ENCODE measurements at regions not wholly inside any gene's neighbourhood (a gene's known extent, or its start where the extent isn't known, plus 50 kb on each side); places are given as distances from the start of the nearest gene placed in this dataset.

DNA sequence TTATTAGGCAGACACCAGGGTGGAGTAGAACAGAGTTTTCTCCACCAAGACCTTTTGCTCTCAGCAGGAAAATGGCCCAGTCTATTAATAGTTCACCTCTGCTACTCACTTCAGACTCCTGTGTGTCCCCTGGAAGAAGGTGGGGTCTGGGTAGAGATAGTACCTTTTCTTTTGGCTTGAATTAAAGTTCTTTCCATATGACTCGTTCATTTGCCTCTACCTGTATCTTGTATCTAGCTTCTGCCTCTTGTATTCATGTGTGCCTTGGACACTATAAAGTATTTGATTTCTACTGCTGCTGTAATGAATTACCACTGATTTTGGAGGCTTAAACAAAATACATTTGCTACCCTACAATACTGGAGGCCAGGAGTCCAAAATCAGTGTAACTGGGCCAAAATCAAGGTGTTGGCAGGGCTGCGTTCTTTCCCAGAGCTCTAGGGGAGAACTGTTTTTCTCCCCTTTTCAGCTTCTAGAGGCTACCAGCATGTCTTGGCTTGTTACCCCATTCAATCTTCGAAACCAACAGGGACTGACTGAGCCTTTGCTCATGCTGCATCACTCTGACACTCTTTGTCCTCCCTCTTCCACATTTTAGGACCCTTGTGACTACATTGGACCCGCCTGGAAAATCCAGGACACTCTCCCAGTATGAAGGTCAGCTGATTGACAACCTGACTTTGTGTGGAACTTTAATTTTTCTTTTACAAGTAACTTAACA lies 155.6 kb upstream of the PRSS58 start:
- H3K27ac ChIP-seq = no peak overlapping the region
- no peaks in the 10 kb centered on the region for H3K4me1 ChIP-seq
- 80 to 89% (median 85%) methylated on average over 4 of the region's 4 CpGs for WGBS, 5 donors
- intact Hi-C loops (cut with DNase I; ENCODE audit: low total_unique reads) = no loop called here
- H3K4me3 ChIP-seq = no peak overlapping the region
- H3K36me3 ChIP-seq = no peaks in the 10 kb centered on the region
- TF ChIP-seq POLR2A (IDR thresholded peaks at IDR 0.05) = no peak
- TF ChIP-seq, protein P1, sequence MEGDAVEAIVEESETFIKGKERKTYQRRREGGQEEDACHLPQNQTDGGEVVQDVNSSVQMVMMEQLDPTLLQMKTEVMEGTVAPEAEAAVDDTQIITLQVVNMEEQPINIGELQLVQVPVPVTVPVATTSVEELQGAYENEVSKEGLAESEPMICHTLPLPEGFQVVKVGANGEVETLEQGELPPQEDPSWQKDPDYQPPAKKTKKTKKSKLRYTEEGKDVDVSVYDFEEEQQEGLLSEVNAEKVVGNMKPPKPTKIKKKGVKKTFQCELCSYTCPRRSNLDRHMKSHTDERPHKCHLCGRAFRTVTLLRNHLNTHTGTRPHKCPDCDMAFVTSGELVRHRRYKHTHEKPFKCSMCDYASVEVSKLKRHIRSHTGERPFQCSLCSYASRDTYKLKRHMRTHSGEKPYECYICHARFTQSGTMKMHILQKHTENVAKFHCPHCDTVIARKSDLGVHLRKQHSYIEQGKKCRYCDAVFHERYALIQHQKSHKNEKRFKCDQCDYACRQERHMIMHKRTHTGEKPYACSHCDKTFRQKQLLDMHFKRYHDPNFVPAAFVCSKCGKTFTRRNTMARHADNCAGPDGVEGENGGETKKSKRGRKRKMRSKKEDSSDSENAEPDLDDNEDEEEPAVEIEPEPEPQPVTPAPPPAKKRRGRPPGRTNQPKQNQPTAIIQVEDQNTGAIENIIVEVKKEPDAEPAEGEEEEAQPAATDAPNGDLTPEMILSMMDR (IDR thresholded peaks at IDR 0.05) = no peak
- no peak for TF ChIP-seq POLR2AphosphoS5 (IDR thresholded peaks at IDR 0.05)
- TF ChIP-seq EP300 (IDR thresholded peaks at IDR 0.05) = no peak
- DNase-seq = no peak
- H3K9me3 ChIP-seq = no peaks in the 10 kb centered on the region
- no peaks in the 10 kb centered on the region for H3K27me3 ChIP-seq

DNA sequence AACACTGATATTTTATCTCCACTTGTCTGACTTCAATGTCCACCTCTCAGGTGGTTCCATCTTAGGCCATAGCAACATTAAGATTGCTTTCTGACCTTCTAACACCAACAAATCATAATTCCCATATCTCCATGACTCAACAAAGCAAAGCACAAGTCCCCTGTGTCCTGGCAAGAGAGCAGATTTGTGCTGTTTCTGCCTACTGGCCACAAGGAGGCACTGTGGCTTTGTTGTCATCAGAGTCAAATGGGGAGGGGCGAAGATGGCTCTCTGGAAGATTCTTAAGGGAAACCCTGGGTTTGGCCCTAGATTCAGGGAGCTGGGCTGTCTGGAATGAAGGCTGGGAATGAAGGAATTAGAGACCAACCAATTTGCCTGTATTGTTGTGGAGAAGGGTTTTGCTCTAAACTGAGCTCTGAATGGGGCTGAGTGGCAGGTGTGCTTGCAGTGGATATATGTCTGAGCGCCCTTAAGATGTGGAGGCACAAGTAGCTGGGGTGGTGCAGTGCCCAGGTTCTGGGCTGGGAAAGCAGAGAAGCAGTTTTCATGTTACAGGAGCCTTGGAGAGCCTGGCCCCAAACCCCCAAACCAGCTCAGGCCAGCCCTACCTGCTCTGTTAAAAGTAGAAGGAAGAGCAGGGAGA lies 154.8 kb upstream of the PRSS58 start:
- intact Hi-C loops (cut with DNase I; ENCODE audit: low total_unique reads) = no loop called here
- Histone ChIP-seq H3K4me3 (no peak overlapping the region), H3K27ac (no peak overlapping the region), H3K9me3 (no peaks in the 10 kb centered on the region), H3K36me3 (no peaks in the 10 kb centered on the region), H3K27me3 (no peaks in the 10 kb centered on the region), H3K4me1 (no peaks in the 10 kb centered on the region)
- no peak for TF ChIP-seq POLR2AphosphoS5 (IDR thresholded peaks at IDR 0.05)
- TF ChIP-seq, protein P1 (IDR thresholded peaks at IDR 0.05) = peak in 1 of 7 experiments; percentile 19
- WGBS, 5 donors = 64 to 90% (median 83%) methylated on average over 2 of the region's 2 CpGs
- DNase-seq = peak in 1 of 2 donors; percentile 51

DNA sequence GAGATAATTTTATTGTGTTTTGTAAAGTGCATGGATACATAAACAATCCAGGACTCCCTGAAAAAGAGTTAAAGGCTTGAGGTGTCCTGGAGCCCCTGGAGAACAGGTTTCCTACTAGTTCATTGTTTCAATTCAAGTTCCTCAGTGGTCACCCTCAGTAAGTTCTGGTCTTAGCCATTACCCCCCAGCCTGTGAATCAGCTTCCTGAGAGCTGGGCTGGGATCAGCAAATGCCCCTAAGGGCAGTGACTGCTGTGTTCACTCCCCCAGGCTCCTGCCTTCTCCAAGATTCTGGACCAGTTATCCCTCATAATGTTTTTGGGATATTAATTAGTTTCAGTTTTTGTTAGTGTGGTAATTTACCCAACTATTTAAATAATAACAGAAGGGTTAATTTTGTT lies 151.6 kb upstream of the PRSS58 start:
- intact Hi-C loops (cut with DNase I; ENCODE audit: low total_unique reads) = no loop called here
- Histone ChIP-seq H3K4me3 (no peak overlapping the region), H3K27ac (no peak overlapping the region), H3K27me3 (no peaks in the 10 kb centered on the region), H3K4me1 (no peaks in the 10 kb centered on the region), H3K36me3 (no peaks in the 10 kb centered on the region), H3K9me3 (no peaks in the 10 kb centered on the region)
- TF ChIP-seq POLR2A (IDR thresholded peaks at IDR 0.05) (no peak), EP300 (IDR thresholded peaks at IDR 0.05) (no peak), POLR2AphosphoS5 (IDR thresholded peaks at IDR 0.05) (no peak)
- TF ChIP-seq, protein P1 (IDR thresholded peaks at IDR 0.05) = no peak
- DNase-seq = no peak

DNA sequence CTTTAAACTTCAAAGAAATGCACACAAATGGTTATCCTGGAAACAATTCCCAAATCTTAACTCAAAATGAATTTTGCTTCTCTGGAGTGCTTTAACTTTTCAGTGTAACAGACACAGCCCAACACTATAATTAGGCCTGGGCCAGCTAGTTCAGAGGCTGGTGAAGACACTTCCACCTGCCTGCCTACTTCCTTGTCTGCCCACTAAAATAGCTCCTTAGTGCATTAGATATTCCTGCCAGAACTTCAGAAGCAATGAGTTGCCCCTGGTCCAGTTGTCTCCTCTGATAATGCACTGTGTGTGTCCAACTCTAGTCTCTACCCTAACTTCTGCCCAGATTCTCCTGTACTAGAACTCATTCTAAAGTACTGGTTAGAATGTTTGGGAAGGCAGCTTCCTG lies 150.9 kb upstream of the PRSS58 start:
- intact Hi-C loops (cut with DNase I; ENCODE audit: low total_unique reads) = no loop called here
- TF ChIP-seq, protein P1 (IDR thresholded peaks at IDR 0.05) = no peak
- TF ChIP-seq POLR2AphosphoS5 (IDR thresholded peaks at IDR 0.05) (no peak), POLR2A (IDR thresholded peaks at IDR 0.05) (no peak), EP300 (IDR thresholded peaks at IDR 0.05) (no peak)
- Histone ChIP-seq H3K9me3 (no peaks in the 10 kb centered on the region), H3K27me3 (no peaks in the 10 kb centered on the region), H3K27ac (peak overlapping the region in 1 of 5 donors; percentile 51), H3K4me1 (no peaks in the 10 kb centered on the region), H3K4me3 (no peak overlapping the region), H3K36me3 (no peaks in the 10 kb centered on the region)
- DNase-seq = no peak
